Dedifferentiated amniotic fluid mesenchymal stem cell (primary cell): ENCODE measurements at regions not wholly inside any gene's neighbourhood (a gene's known extent, or its start where the extent isn't known, plus 50 kb on each side); places are given as distances from the start of the nearest gene placed in this dataset.
"Not testable (repeated sequence)": the region's sequence is repeated elsewhere in the genome, so short reads cannot be mapped to it uniquely, and the experiment has no call there.

Experiments used
- DNase-seq: peaks from one replicate; pipeline ENCODE4 v3.0.0-alpha.2; 2016; ENCODE audit errors: extremely low spot score

GRCh38 chr5:8560776-8561175, 691.8 kb downstream of the MTRR start:
- no peak for DNase-seq

- DNase-seq = no peak
Observed at GRCh38 chr5:8561224-8561840, 692.4 kb downstream of the MTRR start.

DNA sequence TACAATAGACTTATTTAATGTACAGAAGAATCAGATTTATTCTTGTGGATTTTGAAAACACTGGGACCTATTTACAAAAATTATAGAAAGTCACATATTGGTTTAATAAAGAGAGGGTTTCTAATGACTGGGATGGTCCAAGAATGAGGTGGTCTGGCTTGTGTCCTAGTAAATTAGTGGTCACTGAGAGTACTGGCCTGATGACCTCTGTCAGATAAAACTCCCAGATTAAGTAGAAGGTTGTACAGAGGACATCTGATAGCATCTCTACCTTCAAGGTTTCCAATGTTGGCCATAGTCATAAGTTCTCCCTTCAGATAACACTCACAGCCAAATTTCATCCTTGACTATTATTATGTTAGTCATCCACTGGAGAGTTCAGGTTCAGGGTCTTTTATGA, 692.9 kb downstream of the MTRR start:
- DNase-seq = no peak

- not testable (repeated sequence) for DNase-seq
Observed at GRCh38 chr5:8563540-8563939, 694.6 kb downstream of the MTRR start.

DNA sequence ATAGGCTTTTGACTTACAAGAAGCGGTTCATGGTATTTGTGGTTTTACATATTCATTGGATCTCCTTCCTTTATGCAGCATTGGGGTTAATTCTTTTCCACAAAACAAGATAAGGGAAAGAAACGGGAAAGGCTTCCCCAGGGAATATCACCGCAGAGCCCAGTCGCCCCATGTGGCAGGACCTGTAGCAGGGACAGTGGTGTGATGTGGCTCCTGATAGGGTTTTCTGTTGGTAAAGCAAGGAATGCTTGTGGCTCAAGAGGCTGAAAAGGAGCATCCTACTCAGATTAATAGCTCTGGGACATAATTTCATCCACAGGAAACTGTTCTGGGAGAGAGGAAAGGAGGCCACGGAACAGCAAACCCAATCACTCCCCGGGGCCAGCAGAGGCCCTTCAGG, 699.9 kb downstream of the MTRR start:
- no peak for DNase-seq

DNA sequence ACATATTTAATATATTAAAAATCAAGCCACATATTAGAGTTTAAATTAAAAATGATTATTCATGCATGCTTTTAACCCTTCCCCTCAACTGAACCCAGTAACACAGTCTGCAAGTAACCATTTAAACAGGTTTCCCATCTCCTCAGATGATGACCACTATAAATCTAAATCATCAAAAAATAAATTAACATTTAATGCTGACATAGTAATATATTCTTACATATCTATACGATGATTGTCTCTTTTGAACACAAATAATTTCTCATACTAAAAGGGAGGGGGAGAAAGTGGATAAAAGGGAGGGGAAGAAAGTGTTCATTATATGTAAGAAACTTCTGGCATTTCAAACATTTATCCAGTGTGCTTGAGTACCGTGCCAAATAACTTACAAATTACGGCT, 701.6 kb downstream of the MTRR start:
- no peak for DNase-seq

DNA sequence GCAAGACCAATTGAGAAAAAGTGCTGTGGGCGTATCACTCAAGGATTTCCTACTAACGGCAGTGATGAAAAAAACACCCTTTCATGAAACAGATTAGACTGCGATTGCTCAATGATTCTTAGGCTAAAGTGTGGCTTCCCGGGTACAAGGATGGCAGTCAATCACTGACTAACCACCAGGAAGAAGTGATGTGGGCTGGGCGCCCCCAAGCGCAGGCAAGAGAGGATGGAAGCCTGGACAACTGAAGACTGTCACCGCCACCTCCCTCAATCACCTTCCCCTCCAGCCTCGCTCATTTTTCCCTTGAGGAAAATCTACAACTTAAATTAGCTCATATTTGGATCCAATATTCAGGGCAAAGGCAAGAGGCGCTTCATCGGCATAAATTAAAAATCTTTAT, 707.2 kb downstream of the MTRR start:
- DNase-seq = no peak

DNA sequence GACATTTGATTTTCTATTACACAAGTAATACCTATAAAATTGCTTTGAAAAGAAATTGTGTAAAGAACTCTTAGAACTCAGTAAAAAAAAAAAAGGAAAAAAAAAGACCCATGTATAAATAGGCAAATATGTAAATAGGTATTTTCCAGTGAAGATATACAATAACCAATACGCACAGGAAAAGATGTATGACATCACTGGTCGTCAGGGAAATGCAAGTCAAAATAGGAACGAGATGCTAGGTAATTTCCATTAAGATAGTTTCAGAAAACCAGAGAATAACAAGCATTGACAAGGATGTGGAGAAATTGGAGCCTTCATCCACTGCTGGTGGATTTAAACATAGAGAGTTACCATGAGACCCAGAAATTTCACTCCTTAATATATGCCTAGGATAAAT, 708.8 kb downstream of the MTRR start:
- no peak for DNase-seq

GRCh38 chr5:8580298-8580697, 711.4 kb downstream of the MTRR start:
- no peak for DNase-seq

- no peak for DNase-seq
Observed at GRCh38 chr5:8581047-8581446, 712.1 kb downstream of the MTRR start.

DNA sequence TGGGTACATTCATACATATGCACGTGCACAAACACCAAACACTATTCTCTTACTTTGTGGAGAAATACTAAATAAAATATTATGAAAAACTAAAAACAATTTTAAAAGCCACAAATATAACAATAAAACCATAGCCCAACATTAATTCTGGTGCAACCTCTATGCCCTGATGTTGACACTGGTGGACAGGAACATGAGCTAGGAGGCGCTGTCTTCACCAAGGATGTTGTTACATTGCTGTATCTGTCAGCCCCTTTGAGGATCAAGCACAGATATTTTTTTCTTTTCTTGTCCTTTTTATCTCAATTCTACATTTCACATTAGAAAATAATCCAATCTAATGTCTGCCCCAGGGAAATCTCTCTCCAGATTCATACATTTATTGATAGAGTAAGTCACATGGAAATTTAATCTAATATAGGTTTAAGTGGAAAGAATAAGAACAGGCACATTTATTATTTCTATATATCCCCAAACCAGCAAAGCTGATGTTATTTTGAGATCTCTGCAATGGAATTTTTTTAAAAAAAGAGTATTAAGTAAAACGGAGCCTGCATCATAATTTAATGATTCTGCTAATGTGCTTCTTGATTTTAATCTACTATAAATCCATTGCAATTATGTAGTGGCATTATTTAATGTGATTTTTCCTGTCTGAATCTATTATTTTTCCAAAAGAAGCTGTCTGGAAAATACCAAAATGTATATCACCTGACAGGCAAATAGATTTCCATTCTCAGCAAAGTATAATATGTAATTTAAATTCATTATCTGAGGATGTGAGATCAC, 716.5 kb downstream of the MTRR start:
- no peak for DNase-seq

GRCh38 chr5:8590959-8591358, 722.0 kb downstream of the MTRR start:
- DNase-seq = no peak

DNA sequence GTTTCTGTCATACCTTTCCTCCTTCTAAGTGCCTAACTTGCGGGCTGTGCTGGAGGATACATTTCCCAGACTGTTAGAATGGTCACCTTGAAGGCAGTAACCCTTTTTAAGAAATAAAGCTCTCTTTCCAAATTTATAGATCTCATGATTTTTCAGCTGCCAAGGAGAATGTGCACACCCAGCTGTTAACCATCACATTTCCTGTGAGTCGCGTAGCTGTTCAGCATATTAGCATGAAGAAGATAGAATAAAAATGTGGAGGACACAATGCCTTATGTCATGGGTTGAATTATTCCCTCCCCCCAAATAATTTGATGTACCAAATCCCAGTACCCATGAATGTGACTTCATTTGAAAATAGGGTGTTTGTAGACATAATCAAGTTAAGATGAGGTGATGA, 729.4 kb downstream of the MTRR start:
- DNase-seq = no peak

DNA sequence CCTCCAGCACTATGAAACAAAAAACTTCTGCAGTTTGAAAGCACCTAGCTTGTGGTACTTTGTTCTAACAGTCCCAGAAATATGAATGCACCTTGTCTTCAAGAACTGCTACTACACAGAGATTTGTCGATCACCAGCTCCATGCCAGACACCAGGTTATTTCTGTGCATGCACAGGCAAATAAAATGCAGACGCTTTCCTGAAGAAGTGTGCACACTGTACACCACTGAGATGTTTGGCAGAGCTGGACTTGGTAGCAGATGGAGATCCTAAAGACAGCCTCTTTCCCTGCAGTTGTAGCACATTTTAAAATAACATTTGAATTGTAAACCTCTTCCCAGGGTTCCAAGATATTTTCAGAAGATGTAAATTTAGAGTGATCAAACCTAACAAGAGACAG, 730.0 kb downstream of the MTRR start:
- no peak for DNase-seq

DNA sequence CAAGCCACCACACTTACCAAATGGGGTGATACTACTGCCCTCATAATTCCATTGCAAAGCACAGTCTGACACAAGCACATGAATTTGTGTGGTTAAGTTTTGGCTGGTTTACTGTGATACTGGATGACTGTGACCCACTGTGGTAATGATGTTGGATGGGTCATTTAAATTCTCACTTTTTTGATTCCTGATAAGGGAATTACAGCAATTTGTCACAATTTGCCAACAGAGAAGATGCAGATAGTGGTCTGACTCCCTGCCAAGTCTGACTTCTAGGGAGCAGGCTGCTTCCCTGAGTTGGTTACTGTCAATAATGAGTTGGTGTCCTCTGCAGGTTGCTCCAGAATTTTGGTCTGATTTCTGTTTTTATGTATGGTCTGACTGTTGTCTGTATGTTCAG, 731.9 kb downstream of the MTRR start:
- no peak for DNase-seq

DNA sequence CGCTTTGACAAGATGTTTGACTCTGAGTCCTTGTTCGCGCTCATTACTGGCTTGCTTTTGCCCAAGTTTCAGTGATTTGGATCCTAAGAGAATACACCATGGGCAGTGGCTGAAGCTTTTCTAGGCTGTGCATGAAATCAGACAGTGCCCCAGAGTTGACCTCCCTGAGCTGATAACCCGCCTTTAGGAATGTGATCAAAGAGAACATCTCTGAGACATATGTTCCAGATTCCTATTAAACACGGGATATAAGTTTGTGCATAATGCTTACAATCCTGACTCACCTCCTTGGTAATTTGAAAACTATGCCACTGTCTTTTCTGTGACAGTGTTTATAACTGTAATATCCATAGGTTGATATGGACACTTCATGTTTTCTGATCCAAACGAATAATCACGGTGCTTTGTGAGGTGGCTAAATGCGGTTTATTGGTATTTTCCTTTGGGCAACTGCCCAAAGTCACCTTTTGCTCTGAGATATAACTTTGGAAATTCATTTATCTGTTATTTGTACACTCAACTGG, 732.9 kb downstream of the MTRR start:
- no peak for DNase-seq

DNA sequence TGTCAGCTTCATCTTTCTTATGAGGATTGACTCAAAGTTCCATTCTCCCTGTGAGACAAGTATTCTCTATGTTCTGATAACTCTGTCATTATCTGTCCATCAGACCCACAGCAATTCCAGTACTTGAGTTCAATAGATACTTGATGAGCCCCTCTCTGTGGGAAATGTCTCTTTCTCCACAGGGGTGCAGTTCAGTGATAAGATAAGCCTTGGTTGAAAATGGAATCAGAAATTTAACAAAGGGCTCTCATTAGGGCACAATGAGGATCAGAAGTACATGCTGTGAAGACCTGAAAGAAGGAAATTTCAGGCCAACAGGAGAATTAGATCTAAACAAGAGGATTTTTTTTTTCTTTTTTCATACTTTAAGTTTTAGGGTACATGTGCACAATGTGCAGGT, 737.3 kb downstream of the MTRR start:
- no peak for DNase-seq

DNA sequence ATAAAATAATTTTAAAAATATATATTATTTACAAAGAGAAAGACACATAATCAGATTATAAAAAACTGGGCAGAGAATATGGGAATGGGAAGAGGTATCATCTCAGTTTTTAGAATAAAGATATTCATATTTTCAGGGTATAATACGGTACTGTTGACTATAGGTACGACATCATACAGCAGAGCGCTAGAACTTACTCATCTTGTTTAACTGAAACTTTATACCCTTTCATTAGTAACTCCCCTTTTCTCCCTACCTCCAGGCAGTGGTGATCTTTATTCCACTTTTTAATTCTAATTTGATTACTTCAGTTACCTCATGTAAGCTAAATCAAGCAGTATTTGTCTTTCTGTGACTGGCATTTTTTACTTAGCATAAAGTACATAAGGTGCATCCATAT, 742.1 kb downstream of the MTRR start:
- DNase-seq = no peak

GRCh38 chr5:8613078-8613685, 744.2 kb downstream of the MTRR start:
- DNase-seq = no peak

DNA sequence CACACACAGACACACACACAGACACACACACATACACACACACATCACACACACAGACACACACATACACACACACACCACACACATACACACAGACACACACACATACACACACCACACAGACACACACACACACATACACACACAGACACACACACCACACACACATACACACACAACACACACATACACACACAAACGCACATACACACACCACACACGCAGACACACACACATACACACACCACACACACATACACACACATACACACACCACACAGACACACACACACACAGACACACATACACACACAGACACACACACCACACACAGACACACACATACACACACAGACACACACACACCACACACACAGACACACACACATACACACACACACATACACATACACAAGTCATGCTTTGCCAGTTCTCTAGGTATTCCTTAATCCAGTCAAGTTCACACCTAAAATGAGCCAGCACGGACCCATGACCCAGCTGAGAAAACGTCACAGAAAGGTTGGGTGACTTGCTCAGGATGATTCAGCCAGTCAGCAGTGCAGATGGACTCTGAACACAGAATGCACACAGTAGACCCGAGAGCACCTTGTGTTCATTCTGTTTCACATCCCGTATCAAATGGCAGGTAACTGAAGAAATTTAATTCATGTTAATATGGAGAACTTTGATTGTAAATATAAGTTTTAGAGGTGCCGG, 746.4 kb downstream of the MTRR start:
- DNase-seq = no peak

- DNase-seq = no peak
Observed at GRCh38 chr5:8628521-8628920, 759.6 kb downstream of the MTRR start.

DNA sequence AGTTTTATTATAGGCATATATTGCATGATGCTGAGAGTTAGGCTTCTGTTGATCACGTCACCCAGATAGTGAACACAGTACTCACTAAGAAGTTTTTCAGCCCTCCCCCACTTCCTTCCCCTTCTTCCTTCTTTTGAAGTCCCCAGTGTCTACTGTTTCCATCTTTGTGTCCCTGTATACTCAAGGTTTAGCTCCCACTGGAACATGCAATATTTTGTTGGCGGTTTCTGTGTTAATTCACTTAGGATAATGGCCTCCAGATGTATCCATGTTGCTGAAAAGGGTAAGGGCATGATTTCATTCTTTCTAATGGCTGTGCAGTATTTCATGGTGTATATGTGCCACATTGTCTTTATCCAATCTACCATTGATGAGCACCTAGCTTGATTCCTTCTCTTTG, 764.3 kb downstream of the MTRR start:
- DNase-seq = no peak
